Endothelial cell of umbilical vein (primary cell): ENCODE measurements at regions not wholly inside any gene's neighbourhood (a gene's known extent, or its start where the extent isn't known, plus 50 kb on each side); places are given as distances from the start of the nearest gene placed in this dataset.

Experiments used
- BruUV-seq: library from RNA; stranded (reverse); fragments of 400-500 nt; replicated peaks from 2 replicates; lab custom pipeline; 2021; lab: Mats Ljungman, UMichigan
- CTCF ChIA-PET: fragments of 300-600, 350-600 bp; sonication (Branson Sonifier 250); formaldehyde crosslinking; loops from one replicate; lab custom pipeline; 2021; ENCODE audit warnings: antibody characterized with exemption, inconsistent platforms; lab: Charles Lee
- POLR2A ChIA-PET: fragments of 300-600, 350-600 bp; sonication (Branson Sonifier 250); formaldehyde crosslinking; loops from one replicate; lab custom pipeline; 2021; ENCODE audit warnings: antibody characterized with exemption, inconsistent platforms; lab: Charles Lee
- DNase-seq: peaks from one replicate; pipeline ENCODE4 v3.0.0-alpha.2; 2011; ENCODE audit warnings: low read depth, low spot score
- FAIRE-seq: peaks from 2 replicates; lab custom pipeline; 2011; peaks lifted over from hg19 to GRCh38; lab: Jason Lieb, UNC
- H2AFZ ChIP-seq: 2 replicates; pipeline ENCODE4 v1.6.0; 2012; ENCODE audit warnings: low read depth, low read length, control low read depth, inconsistent platforms
- H3K27ac ChIP-seq: 2 replicates; pipeline ENCODE4 v1.5.1; 2011; ENCODE audit warnings: low read depth, mild to moderate bottlenecking, control low read depth, low read length, moderate library complexity; ENCODE audit not compliant: insufficient read depth
- H3K27me3 ChIP-seq, 2 experiments: 2 replicates each; pipeline versions ENCODE4 v1.6.0 to v1.6.1; 2011; ENCODE audit warnings: low read length in 2 of 2, mixed read lengths in 1 of 2; ENCODE audit not compliant: control insufficient read depth in 2 of 2, insufficient read depth in 2 of 2
- H3K36me3 ChIP-seq, 2 experiments: 2 replicates in 1 of 2; 3 replicates in 1 of 2; pipeline ENCODE4 v1.5.1; 2011; ENCODE audit warnings: low read length in 2 of 2, mild to moderate bottlenecking in 1 of 2, moderate library complexity in 1 of 2; ENCODE audit not compliant: control insufficient read depth in 2 of 2, insufficient read depth in 2 of 2; ENCODE audit errors: extremely low read depth in 1 of 2
- H3K4me1 ChIP-seq: 3 replicates; pipeline ENCODE4 v1.5.1; 2011; ENCODE audit warnings: mild to moderate bottlenecking, low read length; ENCODE audit not compliant: control insufficient read depth, insufficient read depth; ENCODE audit errors: extremely low read depth
- H3K4me2 ChIP-seq: 2 replicates; pipeline ENCODE4 v1.6.1; 2011; ENCODE audit warnings: low read length, control low read depth, mixed read lengths; ENCODE audit not compliant: insufficient read depth
- H3K4me3 ChIP-seq, 3 experiments: fragments of 200-600 bp in 1 of 3; sonication (generic), shearing (Covaris generic) in 1 of 3; replicated peaks in 1 of 3; 2 replicates each; pipeline ENCODE4 v1.5.1; 2011 to 2016; ENCODE audit warnings: control low read depth in 3 of 3, low read length in 3 of 3, mild to moderate bottlenecking in 2 of 3, inconsistent platforms in 1 of 3, low read depth in 1 of 3, moderate library complexity in 1 of 3; ENCODE audit not compliant: insufficient read depth in 1 of 3
- H3K79me2 ChIP-seq: 2 replicates; pipeline ENCODE4 v1.6.0; 2012; ENCODE audit warnings: low read length, inconsistent platforms; ENCODE audit not compliant: control insufficient read depth, insufficient read depth
- H3K9ac ChIP-seq: replicated peaks from 2 replicates; pipeline ENCODE3; 2011; ENCODE audit warnings: low read length, control low read depth; ENCODE audit not compliant: insufficient read depth; ENCODE audit errors: extremely low read depth
- H3K9me1 ChIP-seq: replicated peaks from 3 replicates; pipeline ENCODE4 v1.6.0; 2011; ENCODE audit warnings: mild to moderate bottlenecking, low read length; ENCODE audit not compliant: control insufficient read depth, insufficient read depth; ENCODE audit errors: extremely low read depth
- H3K9me3 ChIP-seq: replicated peaks from 2 replicates; pipeline ENCODE4 v1.5.1; 2012; ENCODE audit warnings: low read length, inconsistent platforms; ENCODE audit not compliant: control insufficient read depth, insufficient read depth
- H4K20me1 ChIP-seq: replicated peaks from 2 replicates; pipeline ENCODE3; 2011; ENCODE audit warnings: mild to moderate bottlenecking, low read length; ENCODE audit not compliant: control insufficient read depth, insufficient read depth; ENCODE audit errors: extremely low read depth
- EZH2 ChIP-seq: IDR thresholded peaks from 2 replicates; pipeline ENCODE4 v1.6.1; 2012; ENCODE audit warnings: borderline replicate concordance, low read depth, mild to moderate bottlenecking, moderate library complexity, low read length, inconsistent platforms; ENCODE audit not compliant: severe bottlenecking
- JUN ChIP-seq: IDR thresholded peaks from 2 replicates; pipeline ENCODE4 v1.6.1; 2011; ENCODE audit warnings: borderline replicate concordance, low read depth; ENCODE audit not compliant: insufficient read length, insufficient read depth
- POLR2A ChIP-seq: IDR thresholded peaks from 2 replicates; pipeline ENCODE4 v1.6.1; 2012; ENCODE audit warnings: low read depth, mild to moderate bottlenecking, control low read depth, low read length
- POLR2AphosphoS5 ChIP-seq: IDR thresholded peaks from 2 replicates; pipeline ENCODE4 v1.6.1; 2012; ENCODE audit warnings: low read depth, mild to moderate bottlenecking, control low read depth, low read length, moderate library complexity; ENCODE audit not compliant: insufficient read depth
- dilution Hi-C: fragments of 300-500 bp; cut with MboI; formaldehyde crosslinking; loops from one replicate; pipeline ENCODE4 v1.15.0; 2019; ENCODE audit warnings: low sequenced_read_pairs; ENCODE audit not compliant: extremely low pct_ligation_motif_present
- intact Hi-C: fragments of 100-400 bp; cut with micrococcal nuclease; formaldehyde crosslinking; loops from one replicate; pipeline ENCODE4 v1.10.0; 2022
- TF ChIP-seq, protein P1 (sequence below): IDR thresholded peaks from 2 replicates; pipeline ENCODE4 v1.6.1; 2011; ENCODE audit not compliant: insufficient read depth, insufficient read length
- TF ChIP-seq, protein P2 (sequence below), 2 donors: IDR thresholded peaks; 1 replicate in 1 of 2; 2 replicates in 1 of 2; pipeline ENCODE4 v1.5.1; 2011; ENCODE audit warnings: low read length in 2 of 2, mild to moderate bottlenecking in 2 of 2, moderate library complexity in 2 of 2, control low read depth in 1 of 2, inconsistent platforms in 1 of 2, low read depth in 1 of 2; ENCODE audit not compliant: insufficient read depth in 1 of 2; ENCODE audit errors: extremely low read depth in 1 of 2

DNA sequence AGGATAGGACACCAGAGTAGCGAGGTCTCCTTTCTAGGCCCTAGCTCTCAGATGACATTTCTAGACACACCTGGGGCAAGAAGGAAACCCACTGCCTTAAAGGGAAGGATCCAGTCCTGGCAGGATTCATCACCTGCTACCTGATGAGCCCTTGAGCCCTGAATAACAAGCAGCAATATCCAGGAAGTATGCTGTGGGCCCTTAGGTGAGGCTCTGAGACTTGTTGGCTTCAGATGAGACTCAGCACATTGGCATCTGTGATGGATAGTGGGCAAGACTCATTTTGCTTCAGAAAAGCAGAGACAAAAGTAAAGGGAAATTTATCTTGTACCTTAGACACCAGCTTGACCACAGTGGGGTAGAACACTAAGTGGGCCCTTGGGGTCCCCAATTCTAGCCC lies 238.4 kb upstream of the MEOX2 start:
- intact Hi-C loops, result loop anchor here (5.0 kb wide), 1 partner anchor 73 kb away; no protein-coding TSS in a partner anchor

More for the DNA sequence above, 238.4 kb upstream of the MEOX2 start:
- dilution Hi-C loops, result no loop called here
- no peaks in the 10 kb centered on the region for H3K9me1 ChIP-seq
- no peak overlapping the region for H3K4me2 ChIP-seq
- no TSS peak for BruUV-seq
- H3K79me2 ChIP-seq, result no peaks in the 10 kb centered on the region
- H3K36me3 ChIP-seq, result no peaks in the 10 kb centered on the region
- H3K9ac ChIP-seq, result no peak overlapping the region
- peaks cover 13% of the 10 kb centered on the region for H3K4me1 ChIP-seq
- POLR2A ChIA-PET, result no interaction called here
- H3K9me3 ChIP-seq, result no peaks in the 10 kb centered on the region
- TF ChIP-seq, protein P1, sequence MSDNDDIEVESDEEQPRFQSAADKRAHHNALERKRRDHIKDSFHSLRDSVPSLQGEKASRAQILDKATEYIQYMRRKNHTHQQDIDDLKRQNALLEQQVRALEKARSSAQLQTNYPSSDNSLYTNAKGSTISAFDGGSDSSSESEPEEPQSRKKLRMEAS, result no peak
- no peak for TF ChIP-seq EZH2
- no peak for TF ChIP-seq POLR2A
- no peak for TF ChIP-seq POLR2AphosphoS5
- TF ChIP-seq, protein P2, sequence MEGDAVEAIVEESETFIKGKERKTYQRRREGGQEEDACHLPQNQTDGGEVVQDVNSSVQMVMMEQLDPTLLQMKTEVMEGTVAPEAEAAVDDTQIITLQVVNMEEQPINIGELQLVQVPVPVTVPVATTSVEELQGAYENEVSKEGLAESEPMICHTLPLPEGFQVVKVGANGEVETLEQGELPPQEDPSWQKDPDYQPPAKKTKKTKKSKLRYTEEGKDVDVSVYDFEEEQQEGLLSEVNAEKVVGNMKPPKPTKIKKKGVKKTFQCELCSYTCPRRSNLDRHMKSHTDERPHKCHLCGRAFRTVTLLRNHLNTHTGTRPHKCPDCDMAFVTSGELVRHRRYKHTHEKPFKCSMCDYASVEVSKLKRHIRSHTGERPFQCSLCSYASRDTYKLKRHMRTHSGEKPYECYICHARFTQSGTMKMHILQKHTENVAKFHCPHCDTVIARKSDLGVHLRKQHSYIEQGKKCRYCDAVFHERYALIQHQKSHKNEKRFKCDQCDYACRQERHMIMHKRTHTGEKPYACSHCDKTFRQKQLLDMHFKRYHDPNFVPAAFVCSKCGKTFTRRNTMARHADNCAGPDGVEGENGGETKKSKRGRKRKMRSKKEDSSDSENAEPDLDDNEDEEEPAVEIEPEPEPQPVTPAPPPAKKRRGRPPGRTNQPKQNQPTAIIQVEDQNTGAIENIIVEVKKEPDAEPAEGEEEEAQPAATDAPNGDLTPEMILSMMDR (IDR thresholded peaks at IDR 0.05; ENCODE audit: extremely low read depth in 1 of 2, insufficient read depth in 1 of 2, low read depth in 1 of 2, low read length in 2 of 2), result no peak
- TF ChIP-seq JUN, result no peak
- no peaks in the 10 kb centered on the region for H3K27me3 ChIP-seq
- no peak overlapping the region for H2AFZ ChIP-seq
- FAIRE-seq (no peak), DNase-seq (no peak)
- CTCF ChIA-PET, result no interaction called here
- H3K27ac ChIP-seq, result no peak overlapping the region
- H4K20me1 ChIP-seq, result no peaks in the 10 kb centered on the region
- H3K4me3 ChIP-seq, result no peak overlapping the region
